ENCODE measurements at regions not wholly inside any gene's neighbourhood (a gene's known extent, or its start where the extent isn't known, plus 50 kb on each side); places are given as distances from the start of the nearest gene placed in this dataset.
A peak's percentile ranks its signal among the peaks of the same experiment; 100 is the strongest.
"Not testable (repeated sequence)": the region's sequence is repeated elsewhere in the genome, so short reads cannot be mapped to it uniquely, and the experiment has no call there.

- no peak overlapping the region for H3K4me3 Mint-ChIP-seq
- TF ChIP-seq, protein P1, sequence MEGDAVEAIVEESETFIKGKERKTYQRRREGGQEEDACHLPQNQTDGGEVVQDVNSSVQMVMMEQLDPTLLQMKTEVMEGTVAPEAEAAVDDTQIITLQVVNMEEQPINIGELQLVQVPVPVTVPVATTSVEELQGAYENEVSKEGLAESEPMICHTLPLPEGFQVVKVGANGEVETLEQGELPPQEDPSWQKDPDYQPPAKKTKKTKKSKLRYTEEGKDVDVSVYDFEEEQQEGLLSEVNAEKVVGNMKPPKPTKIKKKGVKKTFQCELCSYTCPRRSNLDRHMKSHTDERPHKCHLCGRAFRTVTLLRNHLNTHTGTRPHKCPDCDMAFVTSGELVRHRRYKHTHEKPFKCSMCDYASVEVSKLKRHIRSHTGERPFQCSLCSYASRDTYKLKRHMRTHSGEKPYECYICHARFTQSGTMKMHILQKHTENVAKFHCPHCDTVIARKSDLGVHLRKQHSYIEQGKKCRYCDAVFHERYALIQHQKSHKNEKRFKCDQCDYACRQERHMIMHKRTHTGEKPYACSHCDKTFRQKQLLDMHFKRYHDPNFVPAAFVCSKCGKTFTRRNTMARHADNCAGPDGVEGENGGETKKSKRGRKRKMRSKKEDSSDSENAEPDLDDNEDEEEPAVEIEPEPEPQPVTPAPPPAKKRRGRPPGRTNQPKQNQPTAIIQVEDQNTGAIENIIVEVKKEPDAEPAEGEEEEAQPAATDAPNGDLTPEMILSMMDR (IDR thresholded peaks at IDR 0.05; ENCODE audit: unreplicated experiment in 3 of 3) = no peak
- peak overlapping the region in 2 of 3 experiments; percentile 71 to 90 for H3K27ac Mint-ChIP-seq
- no peaks in the 10 kb centered on the region for H3K36me3 Mint-ChIP-seq (ENCODE audit: low read depth)
- H3K27me3 Mint-ChIP-seq (ENCODE audit: low read depth) = no peaks in the 10 kb centered on the region
- H3K4me1 Mint-ChIP-seq = peaks cover 33% of the 10 kb centered on the region
- H3K9me3 Mint-ChIP-seq = no peaks in the 10 kb centered on the region
These were observed 527.4 kb upstream of the NRP1 start for GRCh38 chr10:33861833-33862232.

- Mint-ChIP-seq H3K9me3 (no peaks in the 10 kb centered on the region), H3K27ac (peak overlapping the region in 2 of 3 experiments; percentile 71 to 90), H3K4me1 (peaks cover 31% of the 10 kb centered on the region), H3K4me3 (no peak overlapping the region), H3K27me3 (ENCODE audit: low read depth) (no peaks in the 10 kb centered on the region), H3K36me3 (ENCODE audit: low read depth) (no peaks in the 10 kb centered on the region)
- TF ChIP-seq, protein P1 (IDR thresholded peaks at IDR 0.05; ENCODE audit: unreplicated experiment in 3 of 3) = no peak
These were observed 526.7 kb upstream of the NRP1 start for GRCh38 chr10:33861016-33861704.

GRCh38 chr10:33860552-33860951 is 526.1 kb upstream of the NRP1 start:
- peaks cover 31% of the 10 kb centered on the region for H3K4me1 Mint-ChIP-seq
- no peaks in the 10 kb centered on the region for H3K27me3 Mint-ChIP-seq (ENCODE audit: low read depth)
- H3K27ac Mint-ChIP-seq = peak overlapping the region in 2 of 3 experiments; percentile 71 to 90
- TF ChIP-seq, protein P1 (IDR thresholded peaks at IDR 0.05; ENCODE audit: unreplicated experiment in 3 of 3) = no peak
- no peak overlapping the region for H3K4me3 Mint-ChIP-seq
- H3K36me3 Mint-ChIP-seq (ENCODE audit: low read depth) = no peaks in the 10 kb centered on the region
- no peaks in the 10 kb centered on the region for H3K9me3 Mint-ChIP-seq

GRCh38 chr10:33859319-33860022 is 525.0 kb upstream of the NRP1 start:
- Mint-ChIP-seq H3K9me3 (no peaks in the 10 kb centered on the region), H3K4me1 (peaks cover 26% of the 10 kb centered on the region), H3K27me3 (ENCODE audit: low read depth) (no peaks in the 10 kb centered on the region), H3K36me3 (ENCODE audit: low read depth) (no peaks in the 10 kb centered on the region), H3K4me3 (no peak overlapping the region), H3K27ac (no peak overlapping the region)
- TF ChIP-seq, protein P1 (IDR thresholded peaks at IDR 0.05; ENCODE audit: unreplicated experiment in 3 of 3) = no peak

- Mint-ChIP-seq H3K4me1 (peaks cover 26% of the 10 kb centered on the region), H3K27ac (no peak overlapping the region), H3K36me3 (ENCODE audit: low read depth) (no peaks in the 10 kb centered on the region), H3K4me3 (no peak overlapping the region), H3K27me3 (ENCODE audit: low read depth) (no peaks in the 10 kb centered on the region), H3K9me3 (peaks cover 6% of the 10 kb centered on the region)
- TF ChIP-seq, protein P1 (IDR thresholded peaks at IDR 0.05; ENCODE audit: unreplicated experiment in 3 of 3) = no peak
These were observed 523.9 kb upstream of the NRP1 start for GRCh38 chr10:33858326-33858725.

DNA sequence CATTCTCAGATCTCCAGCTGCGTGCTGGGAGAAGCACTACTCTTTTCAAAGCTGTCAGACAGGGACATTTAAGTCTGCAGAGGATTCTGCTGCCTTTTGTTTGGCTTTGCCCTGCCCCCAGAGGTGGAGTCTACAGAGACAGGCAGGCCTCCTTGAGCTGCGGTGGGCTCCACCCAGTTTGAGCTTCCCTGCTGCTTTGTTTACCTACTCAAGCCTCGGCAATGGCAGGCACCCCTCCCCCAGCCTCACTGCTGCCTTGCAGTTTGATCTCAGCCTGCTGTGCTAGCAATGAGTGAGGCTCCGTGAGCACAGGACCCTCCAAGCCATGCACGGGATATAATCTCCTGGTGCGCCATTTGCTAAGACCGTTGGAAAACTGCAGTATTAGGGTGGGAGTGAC is 518.8 kb upstream of the NRP1 start:
- H3K9me3 Mint-ChIP-seq = peaks cover 22% of the 10 kb centered on the region
- H3K4me1 Mint-ChIP-seq; H3K27me3 Mint-ChIP-seq (ENCODE audit: low read depth); H3K27ac Mint-ChIP-seq; H3K4me3 Mint-ChIP-seq; H3K36me3 Mint-ChIP-seq (ENCODE audit: low read depth): not testable (repeated sequence)

All from nephron (organoid).